ENCODE measurements at regions not wholly inside any gene's neighbourhood (a gene's known extent, or its start where the extent isn't known, plus 50 kb on each side); places are given as distances from the start of the nearest gene placed in this dataset.

DNA sequence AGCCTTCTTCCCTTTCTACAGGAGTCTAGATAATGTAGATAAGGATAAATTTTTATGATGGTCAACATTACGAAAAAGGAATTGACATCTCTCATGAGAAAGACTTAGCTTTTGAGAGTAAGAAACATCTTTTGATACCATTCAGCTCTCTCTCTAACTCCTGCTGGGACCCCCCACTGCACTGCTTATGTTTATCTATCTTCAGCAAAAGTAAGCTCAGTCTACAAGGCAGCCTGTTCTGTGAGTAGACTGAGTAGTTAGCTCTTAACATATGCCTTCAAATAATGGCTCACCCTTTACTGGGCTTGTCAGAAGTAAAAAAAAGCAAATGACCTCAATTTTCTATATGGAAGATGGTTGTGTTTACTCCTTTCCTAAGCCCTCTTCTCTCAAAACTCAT lies 372.2 kb upstream of the CDH11 start:
- TF ChIP-seq, protein P1, sequence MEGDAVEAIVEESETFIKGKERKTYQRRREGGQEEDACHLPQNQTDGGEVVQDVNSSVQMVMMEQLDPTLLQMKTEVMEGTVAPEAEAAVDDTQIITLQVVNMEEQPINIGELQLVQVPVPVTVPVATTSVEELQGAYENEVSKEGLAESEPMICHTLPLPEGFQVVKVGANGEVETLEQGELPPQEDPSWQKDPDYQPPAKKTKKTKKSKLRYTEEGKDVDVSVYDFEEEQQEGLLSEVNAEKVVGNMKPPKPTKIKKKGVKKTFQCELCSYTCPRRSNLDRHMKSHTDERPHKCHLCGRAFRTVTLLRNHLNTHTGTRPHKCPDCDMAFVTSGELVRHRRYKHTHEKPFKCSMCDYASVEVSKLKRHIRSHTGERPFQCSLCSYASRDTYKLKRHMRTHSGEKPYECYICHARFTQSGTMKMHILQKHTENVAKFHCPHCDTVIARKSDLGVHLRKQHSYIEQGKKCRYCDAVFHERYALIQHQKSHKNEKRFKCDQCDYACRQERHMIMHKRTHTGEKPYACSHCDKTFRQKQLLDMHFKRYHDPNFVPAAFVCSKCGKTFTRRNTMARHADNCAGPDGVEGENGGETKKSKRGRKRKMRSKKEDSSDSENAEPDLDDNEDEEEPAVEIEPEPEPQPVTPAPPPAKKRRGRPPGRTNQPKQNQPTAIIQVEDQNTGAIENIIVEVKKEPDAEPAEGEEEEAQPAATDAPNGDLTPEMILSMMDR (IDR thresholded peaks at IDR 0.05) = no peak
- TF ChIP-seq EZH2 (IDR thresholded peaks at IDR 0.05; ENCODE audit: borderline replicate concordance, insufficient read depth, low read depth, low read length, poor library complexity, severe bottlenecking) = no peak
